Skeletal muscle cell (primary cell): ENCODE measurements at regions not wholly inside any gene's neighbourhood (a gene's known extent, or its start where the extent isn't known, plus 50 kb on each side); places are given as distances from the start of the nearest gene placed in this dataset.

Experiments used
- DNase-seq: peaks from one replicate; pipeline ENCODE4 v3.0.0-alpha.2; 2010; ENCODE audit warnings: low read depth
- H3K4me3 ChIP-seq: 2 replicates; pipeline ENCODE4 v1.5.1; 2011; ENCODE audit warnings: low read depth, mild to moderate bottlenecking, control low read depth, low read length, moderate library complexity

DNA sequence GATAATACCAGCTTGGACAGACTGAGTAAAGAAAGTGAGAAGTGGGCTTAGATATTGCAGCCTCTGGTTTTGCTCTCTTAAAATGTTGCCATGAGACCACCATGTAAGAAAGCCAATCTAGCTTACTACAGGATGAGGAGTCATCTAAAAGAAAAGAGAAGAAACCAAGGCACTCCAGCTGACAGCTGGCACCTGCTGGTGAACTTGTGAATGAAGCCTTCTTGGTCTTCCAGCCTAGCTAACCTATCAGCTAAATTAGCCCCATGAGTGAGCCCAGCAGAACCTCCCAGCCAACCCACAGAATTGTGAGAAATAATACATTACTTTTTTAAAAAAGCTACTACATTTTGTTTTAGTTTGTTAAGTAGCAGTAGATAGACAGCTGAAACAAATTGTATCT is 154.5 kb upstream of the QRFPR start:
- no peak for DNase-seq
- H3K4me3 ChIP-seq: no peak overlapping the region

DNA sequence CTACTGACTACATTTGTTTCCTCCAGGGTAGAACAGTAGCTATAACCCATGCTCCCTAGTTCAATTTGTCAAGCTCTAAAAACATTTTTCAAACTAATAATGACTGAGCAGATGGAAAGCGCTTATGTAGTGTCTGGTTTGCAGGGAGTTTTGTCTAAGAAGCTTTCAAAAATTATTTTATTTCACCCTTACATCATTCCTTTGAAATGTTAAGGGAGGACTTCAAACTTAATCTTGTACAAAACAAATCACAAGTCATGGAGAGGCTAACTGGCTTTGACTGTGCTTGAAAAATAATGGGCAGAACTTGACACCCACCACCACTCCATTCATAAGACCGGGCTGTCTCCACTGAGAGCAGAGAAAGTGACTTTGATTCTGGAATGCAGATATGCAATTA is 153.4 kb upstream of the QRFPR start:
- H3K4me3 ChIP-seq: no peak overlapping the region
- DNase-seq: no peak

DNA sequence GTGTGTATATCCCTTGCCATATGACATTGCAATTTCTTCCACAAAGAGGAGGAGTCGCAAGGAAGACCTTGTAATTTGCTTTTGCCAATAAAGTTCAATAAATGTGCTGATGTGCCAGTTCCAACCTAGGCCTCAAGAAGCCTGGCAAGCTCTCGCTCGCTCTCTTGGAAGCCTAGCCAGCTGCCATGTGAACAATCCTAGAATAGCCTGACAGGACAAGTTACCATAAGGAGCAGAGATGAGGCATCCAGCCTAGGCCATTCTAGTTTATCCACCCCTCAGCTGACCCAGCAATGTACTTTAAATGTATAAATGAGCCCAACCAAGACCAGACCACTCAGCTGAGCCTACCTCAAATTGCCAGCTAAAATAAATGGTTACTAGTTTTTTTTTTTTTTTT is 145.7 kb upstream of the QRFPR start:
- no peak for DNase-seq
- no peak overlapping the region for H3K4me3 ChIP-seq

DNA sequence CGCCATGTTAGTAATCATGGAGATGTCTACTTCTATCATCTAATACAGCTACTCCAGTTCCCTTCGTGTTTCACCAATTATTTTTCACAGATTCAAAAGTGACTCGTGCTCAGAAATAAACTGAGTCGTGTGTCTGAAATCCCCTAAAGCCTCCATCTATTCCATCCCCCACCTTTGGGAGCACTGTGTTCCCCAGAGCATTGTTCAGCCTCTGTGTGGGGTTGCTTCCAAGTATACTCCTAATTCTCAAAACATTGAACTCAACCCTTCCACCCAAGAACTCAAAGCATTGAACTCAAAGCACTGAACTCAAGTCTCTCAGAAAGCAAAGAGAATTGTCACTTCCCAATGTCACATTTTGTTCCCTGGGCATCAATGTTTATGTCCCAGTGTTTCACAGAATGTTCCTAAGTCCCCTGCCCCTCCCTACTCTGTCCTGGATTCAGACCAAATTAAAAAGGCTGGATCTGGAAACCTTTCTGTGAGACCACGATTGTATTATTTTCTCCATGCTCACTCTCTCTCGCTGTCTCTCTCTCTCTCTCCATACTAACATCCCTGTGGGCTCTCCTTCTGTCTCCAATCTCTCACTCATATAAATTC is 138.5 kb upstream of the QRFPR start:
- H3K4me3 ChIP-seq: no peak overlapping the region
- peak; percentile 2 for DNase-seq

DNA sequence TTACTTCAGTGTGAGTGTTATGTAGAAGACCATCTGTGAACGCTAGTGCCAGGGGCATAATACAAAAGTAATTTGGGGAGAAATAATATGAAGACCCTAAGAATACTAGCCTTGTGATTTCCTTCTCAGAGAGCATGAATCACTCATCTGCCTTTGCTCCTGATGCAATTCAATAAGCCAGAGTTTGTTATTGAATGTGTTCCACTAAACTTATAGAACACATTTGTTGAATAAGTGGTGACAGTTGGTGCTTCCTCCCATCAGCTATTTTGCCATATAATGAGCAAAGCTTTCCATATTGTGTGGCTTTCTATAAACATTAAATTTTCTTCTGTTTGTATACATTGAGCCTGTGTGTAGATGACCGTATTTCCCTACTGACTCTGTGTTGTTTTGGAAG is 136.4 kb upstream of the QRFPR start:
- no peak for DNase-seq
- H3K4me3 ChIP-seq: no peak overlapping the region

DNA sequence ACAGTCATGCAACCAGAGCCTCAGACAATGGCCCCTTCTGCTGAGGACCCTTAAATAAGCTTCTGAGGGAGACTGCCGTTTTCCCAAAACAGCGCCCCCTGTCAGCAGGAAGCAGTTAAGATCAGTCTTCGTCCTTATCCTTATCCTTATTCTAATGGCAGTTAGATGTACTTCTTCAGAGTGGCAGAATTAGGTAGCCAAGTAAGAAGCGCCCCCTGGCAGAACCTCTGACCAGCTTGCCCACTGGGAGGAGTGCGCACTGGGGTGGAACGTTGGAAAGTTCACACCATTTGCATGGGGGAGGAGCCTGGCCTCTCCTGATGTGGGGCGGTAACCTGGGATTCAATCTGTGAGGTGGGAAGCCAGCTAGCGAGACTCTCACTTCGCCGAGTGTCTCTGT is 133.6 kb upstream of the QRFPR start:
- H3K4me3 ChIP-seq: no peak overlapping the region
- no peak for DNase-seq

DNA sequence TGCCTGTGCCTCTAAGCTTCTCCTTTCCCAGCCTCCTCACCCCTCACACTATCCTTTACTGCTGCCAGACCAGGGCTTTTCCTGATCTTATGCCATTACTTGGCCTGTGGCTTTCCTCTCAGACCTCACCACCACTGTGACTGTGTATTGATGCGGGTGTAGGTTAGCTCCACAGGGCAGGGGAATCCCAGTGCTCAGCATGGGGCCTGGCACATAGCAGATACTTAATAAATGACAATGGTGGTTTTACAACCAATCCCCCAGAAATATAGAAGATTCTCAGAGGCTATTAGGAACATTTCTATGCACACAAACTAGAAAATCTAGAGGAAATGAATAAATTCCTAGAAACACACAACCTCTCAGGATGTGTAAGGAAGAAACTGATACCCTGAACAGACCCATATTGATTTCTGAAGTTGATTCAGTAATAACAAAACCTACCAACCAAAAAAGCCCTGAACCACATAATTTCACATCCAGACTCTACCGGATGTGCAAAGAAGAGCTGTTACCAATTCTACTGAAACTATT is 129.6 kb upstream of the QRFPR start:
- no peak overlapping the region for H3K4me3 ChIP-seq
- no peak for DNase-seq

DNA sequence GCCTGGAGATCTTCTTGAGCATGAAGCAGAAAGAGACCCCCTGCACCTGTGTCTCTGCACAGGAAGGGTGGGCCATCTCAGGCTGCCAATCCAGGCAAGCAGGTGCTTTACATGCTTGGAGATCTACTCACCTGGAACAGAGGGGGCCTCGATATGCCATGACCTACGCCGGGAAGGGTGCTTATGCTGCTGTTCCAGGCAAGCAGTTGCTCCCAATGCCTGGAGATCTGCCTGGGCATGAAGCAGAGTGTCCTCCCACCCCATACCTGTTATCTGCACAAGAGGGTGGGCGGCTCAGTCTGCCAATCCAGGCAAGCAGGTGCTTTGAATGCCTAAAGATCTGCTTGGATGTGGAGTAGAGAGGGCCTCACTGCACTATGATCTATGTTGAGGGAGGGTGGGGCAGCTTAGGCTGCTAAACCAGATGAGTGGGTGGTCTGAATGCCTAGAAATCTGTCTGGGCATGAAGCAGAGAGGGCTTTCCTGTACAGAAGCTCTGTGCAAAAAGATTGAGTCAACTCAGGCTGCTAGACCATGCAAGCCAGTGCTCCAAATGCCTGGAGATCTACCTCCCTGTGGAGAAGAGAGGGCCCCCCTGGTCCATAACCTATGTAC is 104.5 kb upstream of the QRFPR start:
- H3K4me3 ChIP-seq: no peak overlapping the region
- DNase-seq: no peak

DNA sequence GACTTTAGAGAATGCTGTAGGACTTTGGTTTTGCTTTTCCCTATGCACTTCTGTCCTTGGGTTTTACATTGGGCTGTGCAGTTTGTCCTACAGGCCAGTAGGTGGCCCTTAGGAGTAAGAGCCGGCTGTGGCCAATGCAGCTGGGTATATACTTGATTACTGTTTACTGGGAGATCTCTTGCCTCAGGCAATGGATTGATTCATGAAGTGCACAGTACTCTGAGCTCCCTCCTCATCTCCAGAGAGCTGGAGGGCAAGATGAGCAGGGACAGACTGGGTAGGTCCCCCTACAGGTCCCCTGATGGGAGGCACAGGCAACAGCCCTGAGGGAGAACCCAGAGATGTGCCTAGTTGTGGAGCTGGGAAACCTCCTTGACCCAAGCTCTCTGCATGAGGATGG is 103.8 kb upstream of the QRFPR start:
- DNase-seq: peak; percentile 27
- H3K4me3 ChIP-seq: no peak overlapping the region

DNA sequence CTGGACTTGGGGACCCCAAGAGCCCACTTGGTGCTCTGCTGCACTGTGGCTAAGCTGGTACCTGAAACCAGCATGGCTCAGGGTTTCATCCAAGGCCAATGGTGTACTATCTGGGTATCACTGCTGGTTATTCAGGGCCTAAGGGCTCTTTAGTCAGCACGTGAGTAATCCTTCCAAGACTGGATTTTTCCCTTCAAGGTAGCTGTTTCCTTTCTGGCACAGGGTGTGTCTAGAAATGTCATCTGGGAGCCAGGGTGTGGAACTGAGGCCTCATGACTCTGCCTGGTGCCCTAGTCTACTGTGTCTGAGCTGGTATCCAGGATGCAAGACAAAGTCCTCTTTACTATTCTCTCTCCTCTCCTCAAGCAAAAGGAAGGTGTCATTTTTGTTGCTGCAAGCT is 99.0 kb upstream of the QRFPR start:
- DNase-seq: no peak

DNA sequence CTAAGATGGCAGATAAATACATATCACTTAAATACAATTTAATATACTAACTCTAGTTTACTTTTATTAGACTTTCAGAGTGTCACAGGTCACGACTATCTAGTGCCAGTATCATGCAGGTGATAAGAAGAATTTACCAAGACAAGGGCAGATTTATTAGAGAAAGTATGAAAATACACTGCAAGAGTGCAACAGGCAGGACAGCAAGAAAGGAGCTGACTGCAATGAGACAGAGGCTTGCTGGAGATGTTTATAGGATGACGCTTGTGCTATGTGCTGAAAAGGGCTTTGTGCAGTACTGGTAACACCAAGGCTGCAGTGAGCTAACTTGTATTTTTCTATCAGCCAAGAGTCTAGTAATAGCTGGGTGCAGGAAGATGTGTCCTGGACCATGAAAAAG is 96.7 kb upstream of the QRFPR start:
- no peak for DNase-seq

More for the DNA sequence above, 99.0 kb upstream of the QRFPR start:
- H3K4me3 ChIP-seq: no peak overlapping the region

DNA sequence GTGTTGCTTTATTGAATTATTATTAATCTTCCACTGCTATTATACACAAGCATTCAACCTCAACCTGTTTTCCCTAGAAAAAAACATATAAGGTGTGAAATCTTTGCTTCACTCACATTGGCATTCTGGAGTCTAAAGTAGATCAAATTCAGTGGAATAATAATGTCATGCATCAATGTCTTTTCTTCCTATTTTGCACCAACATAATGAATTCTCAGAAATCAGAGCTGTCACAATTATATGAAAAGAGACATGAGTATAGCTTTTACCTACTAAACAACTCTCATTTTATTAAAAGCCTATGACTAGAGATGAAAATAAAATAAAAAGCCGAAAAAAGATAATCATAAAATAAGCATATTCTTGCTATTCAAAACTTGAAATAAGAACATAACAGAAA is 96.3 kb upstream of the QRFPR start:
- H3K4me3 ChIP-seq: no peak overlapping the region
- no peak for DNase-seq

More for the DNA sequence above, 96.7 kb upstream of the QRFPR start:
- no peak overlapping the region for H3K4me3 ChIP-seq

DNA sequence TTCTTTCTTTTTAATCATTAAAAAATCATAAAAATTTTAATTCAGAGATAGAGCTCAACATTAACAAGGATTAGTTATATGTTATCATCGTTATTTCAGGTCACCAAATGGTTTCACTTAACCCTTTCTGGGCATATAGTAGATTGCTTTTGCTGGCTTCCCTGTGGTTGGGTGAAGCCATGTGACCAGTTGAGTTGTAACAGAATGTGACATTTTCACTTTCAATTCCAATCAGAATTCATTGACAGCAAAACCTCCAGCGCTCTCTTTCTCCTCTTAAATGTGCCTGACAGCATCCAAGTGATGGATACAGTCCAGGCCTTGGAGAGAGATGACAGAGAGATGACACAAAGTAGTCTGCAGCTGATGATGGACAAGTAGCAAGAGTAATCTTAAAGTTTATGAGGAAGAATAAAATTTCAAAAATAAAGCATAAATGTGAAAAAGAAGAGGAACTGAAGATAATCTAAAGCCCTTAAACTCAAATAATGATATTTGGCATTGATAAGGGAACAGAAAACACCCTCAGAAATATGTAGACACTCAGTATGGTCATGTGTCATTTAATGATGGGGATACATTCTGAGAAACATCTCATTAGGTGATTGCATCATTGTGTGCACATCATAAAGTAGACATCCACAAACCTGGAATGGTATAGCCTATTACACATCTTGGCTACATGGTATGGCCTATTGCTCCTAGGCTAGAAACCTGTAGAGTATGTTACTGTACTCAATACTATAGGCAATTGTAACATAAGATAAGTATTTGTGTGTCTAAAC is 92.3 kb upstream of the QRFPR start:
- no peak for DNase-seq
- H3K4me3 ChIP-seq: no peak overlapping the region

DNA sequence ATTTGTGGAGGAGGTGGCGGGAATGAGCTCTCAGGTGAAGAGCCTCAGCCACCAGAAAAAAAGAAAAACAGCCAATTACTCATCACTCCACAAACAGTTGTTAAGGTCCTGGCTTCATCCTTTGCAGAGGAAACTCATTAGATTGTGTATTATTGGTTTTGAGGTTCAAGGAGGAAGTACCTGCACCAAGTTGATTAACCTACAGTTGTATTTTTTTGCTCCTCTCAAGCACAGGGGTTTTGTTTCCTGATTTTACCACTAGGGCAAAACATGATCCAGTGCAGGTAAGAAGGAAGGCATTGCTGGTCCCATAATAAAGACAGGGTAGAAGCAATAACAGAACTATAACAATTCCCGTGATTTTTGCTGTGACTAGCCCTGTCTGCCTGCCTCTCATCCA is 84.0 kb upstream of the QRFPR start:
- no peak overlapping the region for H3K4me3 ChIP-seq
- DNase-seq: no peak

DNA sequence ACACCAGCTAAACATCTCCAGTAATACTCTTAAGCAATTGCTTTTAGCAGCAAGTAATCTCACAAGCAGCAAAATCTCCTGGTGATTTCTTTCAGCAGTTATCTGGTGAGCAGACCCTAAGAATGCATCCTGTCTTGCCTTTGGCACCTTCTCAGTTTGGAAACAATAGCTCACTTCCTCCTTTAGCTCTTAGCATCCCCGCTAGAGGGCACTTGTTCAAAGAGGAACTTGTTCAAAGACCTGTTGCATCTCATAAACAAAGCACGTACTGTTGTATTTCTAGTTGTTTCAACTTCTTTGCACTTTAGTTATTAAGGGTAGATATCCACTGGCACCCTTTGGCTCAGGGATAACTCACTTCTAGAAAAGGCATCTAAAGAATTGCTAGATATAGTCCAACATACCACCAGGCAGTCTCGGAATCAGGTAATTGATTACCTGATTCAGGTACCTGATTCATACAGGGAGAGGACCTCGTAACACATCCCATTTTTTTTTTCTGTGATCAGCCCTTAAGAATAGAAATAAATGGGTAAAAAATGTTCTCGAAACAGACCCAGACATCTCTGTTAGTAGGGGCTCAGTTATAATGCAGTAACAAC is 81.9 kb upstream of the QRFPR start:
- H3K4me3 ChIP-seq: no peak overlapping the region
- peak; percentile 20 for DNase-seq

DNA sequence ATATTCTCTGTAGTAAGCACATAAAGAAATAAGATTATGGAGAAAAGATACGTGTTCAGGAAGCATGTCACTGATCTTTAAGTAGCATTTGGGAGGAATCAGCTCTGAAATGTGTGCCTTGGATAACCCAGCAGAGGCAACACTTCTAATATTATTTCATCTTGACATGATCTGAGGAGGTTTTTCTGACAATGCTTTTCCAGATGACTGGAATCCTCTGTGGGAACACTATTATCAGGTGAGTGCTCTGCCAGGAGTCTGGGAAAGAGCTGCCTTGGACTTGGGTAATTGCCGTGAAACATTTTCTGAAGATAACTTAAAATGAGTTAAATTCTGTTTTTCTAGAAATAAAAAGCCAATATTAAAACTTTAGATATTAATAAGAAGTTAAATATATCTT is 78.2 kb upstream of the QRFPR start:
- DNase-seq: no peak
- H3K4me3 ChIP-seq: no peak overlapping the region

DNA sequence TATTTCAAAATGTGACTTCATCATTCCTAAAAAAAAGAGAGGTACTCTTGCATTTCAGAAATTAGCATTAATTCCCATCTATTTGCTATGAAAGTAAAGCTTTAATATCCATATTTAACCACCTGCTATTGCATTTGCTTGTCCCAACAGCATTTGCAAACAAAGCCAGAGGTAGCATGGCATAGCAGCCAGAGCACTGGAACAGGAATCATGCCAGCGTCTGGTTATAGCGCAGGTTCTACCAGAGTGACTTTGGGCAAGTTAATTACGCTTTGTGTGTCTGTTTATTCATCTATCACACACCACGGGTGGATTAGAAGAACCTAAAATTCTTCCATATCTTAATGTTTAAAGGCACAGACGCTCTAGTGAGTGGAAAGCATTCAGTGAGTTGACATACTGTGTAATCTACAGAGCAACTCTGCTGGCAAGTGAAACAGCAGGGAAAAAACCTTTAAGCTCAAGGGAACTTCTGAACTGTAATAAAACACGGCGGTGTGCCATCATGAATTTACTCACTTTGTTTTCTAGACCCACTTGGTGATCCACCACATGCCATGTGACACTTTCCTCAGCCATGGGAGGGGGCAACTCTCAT is 76.6 kb upstream of the QRFPR start:
- no peak overlapping the region for H3K4me3 ChIP-seq
- no peak for DNase-seq

DNA sequence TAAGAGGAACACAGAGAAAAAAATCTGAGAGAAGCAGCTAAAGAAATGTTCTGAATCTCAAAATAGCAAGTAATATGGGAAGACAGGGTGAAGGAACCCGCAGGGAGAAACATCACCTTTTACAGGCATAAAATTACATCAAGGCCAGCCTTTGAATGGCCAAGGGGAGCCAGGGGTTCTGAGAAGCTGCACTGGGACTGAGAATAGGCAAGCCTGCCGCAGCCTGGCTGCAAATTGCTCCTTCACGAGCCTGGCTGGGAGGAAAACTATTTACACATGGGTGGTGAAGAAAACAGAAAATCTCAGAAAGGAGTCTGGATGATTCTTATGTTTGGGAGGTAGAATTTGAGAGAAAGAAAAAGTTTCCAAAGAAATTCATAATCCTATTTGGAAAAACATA is 74.5 kb upstream of the QRFPR start:
- DNase-seq: no peak
- H3K4me3 ChIP-seq: no peak overlapping the region

DNA sequence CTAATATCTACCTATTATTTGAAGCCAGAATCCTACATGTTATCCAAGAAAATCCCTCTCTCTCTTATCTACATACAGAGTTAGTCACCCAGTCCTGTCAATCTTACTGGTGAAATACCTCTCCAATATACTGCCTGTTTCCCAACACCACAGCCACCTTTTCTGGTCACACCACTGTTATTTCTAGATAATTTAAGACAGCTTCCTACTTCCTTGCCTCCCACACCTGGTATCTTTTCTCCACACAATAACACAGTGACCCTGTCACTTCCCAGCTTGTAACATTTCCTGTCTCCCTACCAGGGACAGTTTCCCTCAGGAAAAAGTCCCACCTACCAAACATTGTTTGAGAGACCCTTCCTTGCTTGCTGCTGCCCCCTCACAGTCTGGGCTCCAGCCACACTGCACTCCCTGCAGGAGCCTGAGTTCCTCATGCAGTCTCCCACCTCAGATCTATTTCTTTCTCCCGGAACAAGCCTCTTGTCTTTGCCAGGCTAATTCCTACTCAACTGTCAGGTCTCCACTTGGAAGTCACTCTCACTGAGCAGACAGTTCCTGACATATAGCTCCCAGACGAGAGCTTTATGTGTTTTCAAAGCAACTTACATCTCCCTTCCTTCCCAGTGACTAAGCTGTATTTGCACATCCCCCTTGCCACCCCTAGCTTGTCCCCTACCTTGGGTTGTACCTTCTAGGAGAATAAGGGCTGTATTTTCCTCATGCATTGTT is 73.6 kb upstream of the QRFPR start:
- DNase-seq: no peak
- H3K4me3 ChIP-seq: no peak overlapping the region
